Mesenchymal stem cell (in vitro differentiated cells and primary cell): ENCODE measurements at regions not wholly inside any gene's neighbourhood (a gene's known extent, or its start where the extent isn't known, plus 50 kb on each side); places are given as distances from the start of the nearest gene placed in this dataset.

Experiments used
- DNase-seq: peaks from one replicate; pipeline ENCODE4 v3.0.0-alpha.2; 2013
- H2AFZ ChIP-seq: one replicate; pipeline ENCODE4 v1.6.1; 2013; ENCODE audit warnings: low read depth, mild to moderate bottlenecking, control low read depth, inconsistent platforms, low read length, moderate library complexity
- H2AK5ac ChIP-seq: 2 replicates; pipeline ENCODE4 v1.6.1; 2013; ENCODE audit warnings: low read length, moderate library complexity, mild to moderate bottlenecking, inconsistent platforms; ENCODE audit not compliant: severe bottlenecking
- H2BK120ac ChIP-seq: one replicate; pipeline ENCODE4 v1.6.1; 2013; ENCODE audit warnings: low read depth, mild to moderate bottlenecking, inconsistent platforms, low read length, moderate library complexity
- H2BK12ac ChIP-seq, 2 experiments: one replicate each; pipeline ENCODE4 v1.6.1; 2013; ENCODE audit warnings: inconsistent platforms in 2 of 2, low read length in 2 of 2, mild to moderate bottlenecking in 2 of 2, moderate library complexity in 2 of 2, control low read depth in 1 of 2
- H2BK15ac ChIP-seq: one replicate; pipeline ENCODE4 v1.6.1; 2013; ENCODE audit warnings: mild to moderate bottlenecking, low read depth, inconsistent platforms; ENCODE audit not compliant: poor library complexity, severe bottlenecking
- H2BK5ac ChIP-seq: 2 replicates; pipeline ENCODE4 v1.6.1; 2013; ENCODE audit warnings: low read depth, mild to moderate bottlenecking, low read length, control low read depth, inconsistent platforms; ENCODE audit not compliant: poor library complexity, severe bottlenecking
- H3K14ac ChIP-seq, 2 experiments: one replicate each; pipeline ENCODE4 v1.6.1; 2013; ENCODE audit warnings: inconsistent platforms in 2 of 2, low read length in 2 of 2, control low read depth in 1 of 2, mild to moderate bottlenecking in 1 of 2, moderate library complexity in 1 of 2
- H3K18ac ChIP-seq, 2 experiments: one replicate each; pipeline ENCODE4 v1.6.1; 2013; ENCODE audit warnings: inconsistent platforms in 2 of 2, low read length in 2 of 2, control low read depth in 1 of 2, low read depth in 1 of 2, mild to moderate bottlenecking in 1 of 2
- H3K23ac ChIP-seq, 2 experiments: one replicate each; pipeline ENCODE4 v1.6.1; 2013; ENCODE audit warnings: inconsistent platforms in 2 of 2, low read length in 2 of 2, mild to moderate bottlenecking in 2 of 2, moderate library complexity in 2 of 2, control low read depth in 1 of 2
- H3K27ac ChIP-seq: 2 replicates; pipeline ENCODE4 v1.5.1; 2013; ENCODE audit warnings: mild to moderate bottlenecking, moderate library complexity, low read length, control low read depth, inconsistent platforms; ENCODE audit not compliant: poor library complexity, severe bottlenecking
- H3K27me3 ChIP-seq, 2 experiments: 2 replicates each; pipeline versions ENCODE4 v1.6.1 to v1.7.0; 2013; ENCODE audit warnings: low read length in 2 of 2, mild to moderate bottlenecking in 2 of 2, moderate library complexity in 2 of 2, control low read depth in 1 of 2, inconsistent platforms in 1 of 2; ENCODE audit not compliant: control insufficient read depth in 1 of 2, insufficient read depth in 1 of 2
- H3K36me3 ChIP-seq, 2 experiments: 2 replicates each; pipeline versions ENCODE4 v1.6.1 to v1.7.0; 2013; ENCODE audit warnings: low read length in 2 of 2, control low read depth in 1 of 2, inconsistent platforms in 1 of 2, low read depth in 1 of 2, mild to moderate bottlenecking in 1 of 2; ENCODE audit not compliant: insufficient read depth in 2 of 2, control insufficient read depth in 1 of 2
- H3K4ac ChIP-seq, 2 experiments: one replicate each; pipeline ENCODE4 v1.6.1; 2013; ENCODE audit warnings: inconsistent platforms in 2 of 2, low read length in 2 of 2, mild to moderate bottlenecking in 2 of 2, moderate library complexity in 2 of 2, control low read depth in 1 of 2, low read depth in 1 of 2
- H3K4me1 ChIP-seq: 2 replicates; pipeline ENCODE4 v1.6.1; 2013; ENCODE audit warnings: low read depth, low read length, control low read depth; ENCODE audit not compliant: control insufficient read depth, insufficient read depth
- H3K4me2 ChIP-seq: 2 replicates; pipeline ENCODE4 v1.6.1; 2013; ENCODE audit warnings: low read length, mild to moderate bottlenecking, inconsistent platforms; ENCODE audit not compliant: poor library complexity, severe bottlenecking
- H3K4me3 ChIP-seq, 2 experiments: 2 replicates each; pipeline versions ENCODE4 v1.5.1 to v1.7.0; 2013; ENCODE audit warnings: low read length in 2 of 2, mild to moderate bottlenecking in 2 of 2, control low read depth in 1 of 2, low read depth in 1 of 2; ENCODE audit not compliant: insufficient read depth in 1 of 2
- H3K79me1 ChIP-seq: replicated peaks from 2 replicates; pipeline ENCODE4 v1.6.1; 2013; ENCODE audit warnings: mild to moderate bottlenecking, control low read depth, low read length, inconsistent platforms; ENCODE audit not compliant: poor library complexity, severe bottlenecking
- H3K9ac ChIP-seq: 2 replicates; pipeline ENCODE4 v1.7.0; 2013; ENCODE audit warnings: mild to moderate bottlenecking, low read length, moderate library complexity
- H3K9me3 ChIP-seq: 2 replicates; pipeline ENCODE4 v1.7.0; 2013; ENCODE audit warnings: mild to moderate bottlenecking, low read length; ENCODE audit not compliant: control insufficient read depth
- H4K8ac ChIP-seq: one replicate; pipeline ENCODE4 v1.6.1; 2013; ENCODE audit warnings: inconsistent platforms, mild to moderate bottlenecking, low read length, moderate library complexity
- H4K91ac ChIP-seq: one replicate; pipeline ENCODE4 v1.6.1; 2013; ENCODE audit warnings: mild to moderate bottlenecking, low read length, inconsistent platforms
- WGBS: methylation state at CpG from one replicate; pipeline ENCODE4 v1.1.7; 2013; ENCODE audit warnings: mixed read lengths; 5-methylcytosine and 5-hydroxymethylcytosine counted together

DNA sequence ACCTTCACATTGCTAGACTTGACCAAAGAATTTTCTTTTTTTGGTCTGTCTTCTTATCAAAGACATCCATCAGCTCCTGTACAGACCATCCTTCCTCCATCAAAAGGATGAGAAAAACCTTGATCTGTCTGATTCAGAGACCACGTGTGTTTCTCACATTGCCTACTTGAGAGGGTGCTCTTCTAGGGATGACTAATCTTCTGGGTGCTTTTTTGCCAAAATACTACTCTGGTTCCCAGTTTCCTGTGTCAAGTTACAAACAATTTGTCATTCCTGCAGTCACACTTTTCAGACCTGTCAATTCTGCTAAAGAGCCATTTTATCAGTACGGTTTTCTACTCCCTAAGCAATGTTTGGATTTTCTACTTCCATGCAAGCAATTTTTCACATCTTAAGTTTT, 492.2 kb downstream of the CDH11 start:
- Histone ChIP-seq H3K27me3 (no peaks in the 10 kb centered on the region), H3K36me3 (no peaks in the 10 kb centered on the region), H3K9ac (no peak overlapping the region), H2AFZ (no peak overlapping the region), H3K4me1 (no peaks in the 10 kb centered on the region), H4K91ac (no peak overlapping the region), H3K27ac (no peak overlapping the region), H3K9me3 (no peaks in the 10 kb centered on the region), H2BK12ac (no peak overlapping the region), H3K18ac (no peak overlapping the region), H3K4ac (no peak overlapping the region), H2BK15ac (no peak overlapping the region), H2AK5ac (no peak overlapping the region), H3K4me3 (no peak overlapping the region), H2BK120ac (no peak overlapping the region), H3K4me2 (no peak overlapping the region), H4K8ac (no peak overlapping the region), H3K23ac (no peak overlapping the region), H2BK5ac (no peak overlapping the region), H3K14ac (no peak overlapping the region), H3K79me1 (no peaks in the 10 kb centered on the region)
- peak; percentile 10 for DNase-seq
- 33% methylated on average over 2 of the region's 2 CpGs for WGBS

- H2BK15ac ChIP-seq = no peak overlapping the region
- H3K4ac ChIP-seq = no peak overlapping the region
- H3K4me1 ChIP-seq = no peaks in the 10 kb centered on the region
- H3K4me2 ChIP-seq = no peak overlapping the region
- no peak overlapping the region for H3K18ac ChIP-seq
- no peak overlapping the region for H4K91ac ChIP-seq
- H2BK120ac ChIP-seq = no peak overlapping the region
- no peak overlapping the region for H2AK5ac ChIP-seq
- H2BK5ac ChIP-seq = no peak overlapping the region
- H3K27me3 ChIP-seq = no peaks in the 10 kb centered on the region
- H3K79me1 ChIP-seq = no peaks in the 10 kb centered on the region
- no peak overlapping the region for H4K8ac ChIP-seq
- no peaks in the 10 kb centered on the region for H3K36me3 ChIP-seq
- H3K4me3 ChIP-seq = no peak overlapping the region
- no peak overlapping the region for H2BK12ac ChIP-seq
- H3K23ac ChIP-seq = no peak overlapping the region
- H2AFZ ChIP-seq = no peak overlapping the region
- no peak overlapping the region for H3K27ac ChIP-seq
- DNase-seq = no peak
- H3K14ac ChIP-seq = peak overlapping the region in 1 of 2 experiments; percentile 36
- H3K9ac ChIP-seq = no peak overlapping the region
- WGBS = 96% methylated on average over 7 of the region's 7 CpGs
- no peaks in the 10 kb centered on the region for H3K9me3 ChIP-seq
These were observed 494.1 kb downstream of the CDH11 start for GRCh38 chr16:64627781-64628180.

DNA sequence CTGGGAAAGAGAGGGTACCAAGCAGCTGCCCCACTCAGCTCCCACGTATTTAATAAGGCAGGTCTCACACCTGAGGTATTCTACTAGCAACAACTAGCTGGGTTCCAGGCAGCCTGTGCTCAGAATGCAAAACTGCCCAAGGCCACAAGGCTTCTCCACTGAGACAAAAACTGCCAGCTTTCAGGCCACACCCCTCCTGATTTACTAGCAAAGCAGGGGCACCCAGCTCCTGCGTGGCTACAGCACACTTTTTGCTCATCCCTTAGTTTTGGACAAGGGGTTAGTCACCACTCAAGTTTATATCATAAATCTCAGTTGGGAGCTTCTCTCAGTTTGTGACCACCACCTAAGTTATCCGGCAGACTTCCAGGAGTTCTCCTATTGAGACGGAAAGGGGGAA, 494.6 kb downstream of the CDH11 start:
- no peak overlapping the region for H3K27ac ChIP-seq
- no peak overlapping the region for H4K91ac ChIP-seq
- no peaks in the 10 kb centered on the region for H3K4me1 ChIP-seq
- no peaks in the 10 kb centered on the region for H3K36me3 ChIP-seq
- no peak overlapping the region for H4K8ac ChIP-seq
- no peak overlapping the region for H3K14ac ChIP-seq
- no peak overlapping the region for H2BK12ac ChIP-seq
- no peak overlapping the region for H2BK15ac ChIP-seq
- no peak overlapping the region for H2BK5ac ChIP-seq
- H2AK5ac ChIP-seq = no peak overlapping the region
- H2BK120ac ChIP-seq = no peak overlapping the region
- H3K9ac ChIP-seq = no peak overlapping the region
- no peak overlapping the region for H2AFZ ChIP-seq
- no peak overlapping the region for H3K4ac ChIP-seq
- no peak for DNase-seq
- H3K27me3 ChIP-seq = no peaks in the 10 kb centered on the region
- H3K4me3 ChIP-seq = no peak overlapping the region
- no peak overlapping the region for H3K18ac ChIP-seq
- H3K9me3 ChIP-seq = no peaks in the 10 kb centered on the region
- no peak overlapping the region for H3K23ac ChIP-seq
- H3K79me1 ChIP-seq = no peaks in the 10 kb centered on the region
- WGBS = 70% methylated on average over 4 of the region's 4 CpGs
- no peak overlapping the region for H3K4me2 ChIP-seq

DNA sequence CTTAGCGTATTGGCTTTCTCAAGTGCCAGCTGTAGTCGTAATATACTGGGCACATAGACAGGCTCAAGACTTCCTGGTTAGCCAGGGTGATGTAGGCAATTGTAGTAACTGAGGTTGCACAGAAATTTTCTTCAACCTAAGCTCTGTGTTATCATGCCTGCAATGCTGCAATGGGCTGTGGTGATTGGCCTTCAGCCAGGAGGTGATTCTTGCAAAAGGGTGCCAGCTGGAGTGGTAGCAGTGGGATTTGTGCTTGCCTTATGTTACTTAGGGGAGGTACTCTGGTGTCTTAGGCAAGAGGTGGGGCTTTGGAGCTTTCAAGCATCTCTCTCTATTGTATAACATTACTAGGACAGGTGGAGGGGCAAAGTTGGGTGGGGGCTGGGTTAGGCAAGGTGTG, 495.1 kb downstream of the CDH11 start:
- Histone ChIP-seq H3K36me3 (no peaks in the 10 kb centered on the region), H2AK5ac (no peak overlapping the region), H3K4ac (no peak overlapping the region), H2BK12ac (no peak overlapping the region), H2BK15ac (no peak overlapping the region), H3K27ac (no peak overlapping the region), H3K27me3 (no peaks in the 10 kb centered on the region), H4K8ac (no peak overlapping the region), H2BK120ac (no peak overlapping the region), H3K4me2 (no peak overlapping the region), H2BK5ac (no peak overlapping the region), H3K9me3 (no peaks in the 10 kb centered on the region), H3K23ac (no peak overlapping the region), H3K79me1 (no peaks in the 10 kb centered on the region), H3K9ac (no peak overlapping the region), H4K91ac (no peak overlapping the region), H2AFZ (no peak overlapping the region), H3K18ac (no peak overlapping the region), H3K4me1 (no peaks in the 10 kb centered on the region), H3K14ac (no peak overlapping the region), H3K4me3 (no peak overlapping the region)
- DNase-seq = peak; percentile 19
- 96% methylated on average over 2 of the region's 2 CpGs for WGBS
